LNCAP (cell line): ENCODE measurements at regions not wholly inside any gene's neighbourhood (a gene's known extent, or its start where the extent isn't known, plus 50 kb on each side); places are given as distances from the start of the nearest gene placed in this dataset.

Experiments
- CTCF ChIP-seq: fragments of 450-650 bp; IDR thresholded peaks from 2 replicates; pipeline ENCODE4 v1.5.1; 2017; ENCODE audit warnings: mild to moderate bottlenecking

GRCh38 chr1:222020553-222020952 lies 278.7 kb upstream of the DUSP10 start:
- no peak for TF ChIP-seq CTCF

GRCh38 chr1:222019029-222019428 lies 277.1 kb upstream of the DUSP10 start:
- TF ChIP-seq CTCF, result no peak

- no peak for TF ChIP-seq CTCF
These were observed 276.2 kb upstream of the DUSP10 start for GRCh38 chr1:222018041-222018440.

- TF ChIP-seq CTCF, result no peak
These were observed 273.8 kb upstream of the DUSP10 start for GRCh38 chr1:222015686-222016085.

GRCh38 chr1:222014001-222014400 lies 272.1 kb upstream of the DUSP10 start:
- no peak for TF ChIP-seq CTCF

- TF ChIP-seq CTCF, result no peak
These were observed 270.9 kb upstream of the DUSP10 start for GRCh38 chr1:222012816-222013215.

GRCh38 chr1:222010306-222010705 lies 268.4 kb upstream of the DUSP10 start:
- no peak for TF ChIP-seq CTCF

GRCh38 chr1:222009105-222009730 lies 267.3 kb upstream of the DUSP10 start:
- peak; percentile 28; the same call in 1 of the 2 replicates for TF ChIP-seq CTCF
